ENCODE measurements at regions not wholly inside any gene's neighbourhood (a gene's known extent, or its start where the extent isn't known, plus 50 kb on each side); places are given as distances from the start of the nearest gene placed in this dataset.

- TF ChIP-seq POLR2AphosphoS5 (IDR thresholded peaks at IDR 0.05) = no peak
- no peak for TF ChIP-seq POLR2A (IDR thresholded peaks at IDR 0.05)
- no peak for TF ChIP-seq CTCF (IDR thresholded peaks at IDR 0.05)
These were observed 230.4 kb downstream of the LOXHD1 start for GRCh38 chr18:46426679-46427047.
